Colonic mucosa (tissue), 4 donors: ENCODE measurements at regions not wholly inside any gene's neighbourhood (a gene's known extent, or its start where the extent isn't known, plus 50 kb on each side); places are given as distances from the start of the nearest gene placed in this dataset.
"Not testable (repeated sequence)": the region's sequence is repeated elsewhere in the genome, so short reads cannot be mapped to it uniquely, and the experiment has no call there.

ENCODE experiments used
- DNase-seq: peaks from one replicate; pipeline ENCODE4 v3.0.0-alpha.2; 2020
- H3K27ac ChIP-seq: fragments of 200-600 bp; one replicate; pipeline ENCODE4 v1.8.0; 2021
- H3K27me3 ChIP-seq: fragments of 200-600 bp; one replicate; pipeline ENCODE4 v1.8.0; 2021
- H3K36me3 ChIP-seq: fragments of 200-600 bp; one replicate; pipeline ENCODE4 v1.8.0; 2021
- H3K4me1 ChIP-seq: fragments of 200-600 bp; one replicate; pipeline ENCODE4 v1.8.0; 2021; ENCODE audit warnings: mild to moderate bottlenecking
- H3K4me3 ChIP-seq: fragments of 200-600 bp; one replicate; pipeline ENCODE4 v1.8.0; 2021
- H3K9ac ChIP-seq, 2 donors: one replicate each; pipeline ENCODE4 v1.7.0; 2013; ENCODE audit warnings: control low read depth in 2 of 2, low read depth in 2 of 2, low read length in 2 of 2
- H3K9me3 ChIP-seq: fragments of 200-600 bp; one replicate; pipeline ENCODE4 v1.8.0; 2021
- intact Hi-C: fragments of 100-400 bp; cut with DNase I; formaldehyde crosslinking; loops from one replicate; pipeline ENCODE4 v1.14.1; 2022
- TF ChIP-seq, protein P1 (sequence below): fragments of 200-600 bp; IDR thresholded peaks from one replicate; pipeline ENCODE4 v1.8.0; 2022; ENCODE audit warnings: antibody characterized with exemption, mild to moderate bottlenecking
- donor health status: healthy.
- donor health status: DM: no; HTN: no; CAD: no.
- donor health status: DM: no; HTN: no; CAD: no.

DNA sequence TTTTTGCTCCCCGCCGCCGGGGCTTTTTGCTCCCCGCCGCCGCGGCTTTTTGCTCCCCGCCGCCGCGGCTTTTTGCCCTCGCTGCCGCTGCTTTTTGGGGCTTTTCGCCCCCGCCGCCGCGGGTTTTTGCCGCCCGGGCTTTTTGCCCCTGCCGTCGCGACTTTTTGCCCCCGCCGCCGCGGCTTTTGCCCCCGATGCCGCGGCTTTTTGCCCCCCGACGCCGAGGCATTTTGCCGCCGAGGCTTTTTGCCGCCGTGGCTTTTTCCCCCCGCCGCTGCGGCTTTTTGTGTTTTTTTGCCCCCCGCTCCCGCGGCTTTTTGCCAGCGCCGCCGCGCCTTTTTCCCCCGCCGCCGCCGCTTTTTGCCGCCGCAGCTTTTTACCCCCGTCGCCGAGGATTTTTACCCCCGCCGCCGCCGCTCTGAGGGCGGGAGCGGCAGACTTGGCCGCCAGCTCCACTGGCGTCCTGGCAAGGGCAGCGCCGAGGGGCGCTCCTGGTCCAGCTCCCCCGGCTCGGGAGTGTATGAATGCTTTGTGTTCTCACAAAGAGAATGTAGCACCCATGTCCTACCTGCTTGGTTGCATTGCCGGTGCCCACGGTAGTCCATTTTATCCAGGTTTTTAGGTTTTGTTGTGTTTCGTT, 151.7 kb downstream of the KCNJ18 start:
- TF ChIP-seq, protein P1, sequence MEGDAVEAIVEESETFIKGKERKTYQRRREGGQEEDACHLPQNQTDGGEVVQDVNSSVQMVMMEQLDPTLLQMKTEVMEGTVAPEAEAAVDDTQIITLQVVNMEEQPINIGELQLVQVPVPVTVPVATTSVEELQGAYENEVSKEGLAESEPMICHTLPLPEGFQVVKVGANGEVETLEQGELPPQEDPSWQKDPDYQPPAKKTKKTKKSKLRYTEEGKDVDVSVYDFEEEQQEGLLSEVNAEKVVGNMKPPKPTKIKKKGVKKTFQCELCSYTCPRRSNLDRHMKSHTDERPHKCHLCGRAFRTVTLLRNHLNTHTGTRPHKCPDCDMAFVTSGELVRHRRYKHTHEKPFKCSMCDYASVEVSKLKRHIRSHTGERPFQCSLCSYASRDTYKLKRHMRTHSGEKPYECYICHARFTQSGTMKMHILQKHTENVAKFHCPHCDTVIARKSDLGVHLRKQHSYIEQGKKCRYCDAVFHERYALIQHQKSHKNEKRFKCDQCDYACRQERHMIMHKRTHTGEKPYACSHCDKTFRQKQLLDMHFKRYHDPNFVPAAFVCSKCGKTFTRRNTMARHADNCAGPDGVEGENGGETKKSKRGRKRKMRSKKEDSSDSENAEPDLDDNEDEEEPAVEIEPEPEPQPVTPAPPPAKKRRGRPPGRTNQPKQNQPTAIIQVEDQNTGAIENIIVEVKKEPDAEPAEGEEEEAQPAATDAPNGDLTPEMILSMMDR: no peak
- H3K36me3 ChIP-seq: no peaks in the 10 kb centered on the region
- intact Hi-C loops: no loop called here
- no peaks in the 10 kb centered on the region for H3K9me3 ChIP-seq
- no peak for DNase-seq
- no peak overlapping the region for H3K27ac ChIP-seq
- no peak overlapping the region for H3K4me3 ChIP-seq
- H3K9ac ChIP-seq: no peak overlapping the region
- no peaks in the 10 kb centered on the region for H3K4me1 ChIP-seq
- H3K27me3 ChIP-seq: no peaks in the 10 kb centered on the region

- intact Hi-C loops, H3K4me3 ChIP-seq, H3K9ac ChIP-seq: not testable (repeated sequence)
Measured at GRCh38 chr17:21848510-21848909, 156.2 kb downstream of the KCNJ18 start.

DNA sequence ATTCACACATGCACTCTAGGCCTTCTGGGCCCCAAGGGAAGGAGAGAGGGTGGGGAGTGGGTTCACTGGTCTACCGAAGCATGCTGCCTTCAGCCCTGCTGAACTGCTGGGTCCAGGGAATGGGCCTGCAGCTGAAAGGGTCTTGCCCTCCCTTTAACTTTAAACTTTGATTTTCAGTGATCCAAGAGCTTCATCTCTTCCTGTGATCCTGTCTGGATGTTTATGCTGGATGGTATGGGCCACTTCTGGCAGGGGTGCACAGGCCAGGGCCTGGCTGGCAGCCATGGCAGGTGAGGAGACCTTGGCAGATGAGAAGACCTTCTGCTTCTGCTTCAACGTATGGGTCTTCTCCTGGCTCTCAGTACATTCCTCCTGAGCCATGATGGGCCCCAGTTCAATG, 156.7 kb downstream of the KCNJ18 start:
- DNase-seq, H3K27me3 ChIP-seq, intact Hi-C loops, H3K27ac ChIP-seq, H3K9ac ChIP-seq, H3K9me3 ChIP-seq, H3K4me1 ChIP-seq, H3K36me3 ChIP-seq, H3K4me3 ChIP-seq: not testable (repeated sequence)

More at GRCh38 chr17:21848510-21848909, 156.2 kb downstream of the KCNJ18 start:
- H3K9me3 ChIP-seq, H3K27ac ChIP-seq, H3K4me1 ChIP-seq, H3K36me3 ChIP-seq, DNase-seq, H3K27me3 ChIP-seq: not testable (repeated sequence)

- H3K36me3 ChIP-seq, H3K4me1 ChIP-seq, H3K4me3 ChIP-seq, H3K27me3 ChIP-seq, H3K27ac ChIP-seq, H3K9ac ChIP-seq, H3K9me3 ChIP-seq, DNase-seq, intact Hi-C loops: not testable (repeated sequence)
Measured at GRCh38 chr17:21850614-21851013, 158.3 kb downstream of the KCNJ18 start.
